ENCODE measurements at regions not wholly inside any gene's neighbourhood (a gene's known extent, or its start where the extent isn't known, plus 50 kb on each side); places are given as distances from the start of the nearest gene placed in this dataset.

GRCh38 chr3:72548981-72549380, 299.3 kb downstream of the SHQ1 start:
- H3K9ac ChIP-seq (ENCODE audit: insufficient read depth in 1 of 2, low read length in 2 of 2) = no peak overlapping the region

GRCh38 chr3:72548461-72548860, 299.8 kb downstream of the SHQ1 start:
- Histone ChIP-seq H3K4me3 (no peak overlapping the region), H3K27ac (ENCODE audit: low read depth in 1 of 2, low read length in 1 of 2) (no peak overlapping the region), H3K9me3 (ENCODE audit: control insufficient read depth in 4 of 4, insufficient read depth in 3 of 4, low read length in 3 of 4) (no peaks in the 10 kb centered on the region), H3K27me3 (ENCODE audit: control insufficient read depth in 3 of 3, insufficient read depth in 3 of 3, low read length in 2 of 3) (no peaks in the 10 kb centered on the region), H3K9ac (ENCODE audit: insufficient read depth in 1 of 2, low read length in 2 of 2) (no peak overlapping the region), H3K4me1 (ENCODE audit: control insufficient read depth in 5 of 5, insufficient read depth in 5 of 5, low read length in 5 of 5) (no peaks in the 10 kb centered on the region), H3K36me3 (ENCODE audit: control insufficient read depth in 4 of 4, insufficient read depth in 4 of 4, low read length in 4 of 4) (no peaks in the 10 kb centered on the region)
- ATAC-seq (ENCODE audit: insufficient read depth, low FRiP score) = no peak
- DNase-seq = no peak
- 0 to 3% methylated on average over 1 of the region's 1 CpG for WGBS, 2 donors
- TF ChIP-seq CTCF (IDR thresholded peaks at IDR 0.05; ENCODE audit: control extremely low read depth, extremely low read depth) = no peak

More at GRCh38 chr3:72548981-72549380, 299.3 kb downstream of the SHQ1 start:
- H3K36me3 ChIP-seq (ENCODE audit: control insufficient read depth in 4 of 4, insufficient read depth in 4 of 4, low read length in 4 of 4) = no peaks in the 10 kb centered on the region
- TF ChIP-seq CTCF (IDR thresholded peaks at IDR 0.05; ENCODE audit: control extremely low read depth, extremely low read depth) = no peak
- no peak for DNase-seq
- no peaks in the 10 kb centered on the region for H3K9me3 ChIP-seq (ENCODE audit: control insufficient read depth in 4 of 4, insufficient read depth in 3 of 4, low read length in 3 of 4)
- H3K4me1 ChIP-seq (ENCODE audit: control insufficient read depth in 5 of 5, insufficient read depth in 5 of 5, low read length in 5 of 5) = no peaks in the 10 kb centered on the region
- no peak overlapping the region for H3K4me3 ChIP-seq
- no peak overlapping the region for H3K27ac ChIP-seq (ENCODE audit: low read depth in 1 of 2, low read length in 1 of 2)
- WGBS, 2 donors = 55 to 67% methylated on average over 4 of the region's 4 CpGs
- ATAC-seq (ENCODE audit: insufficient read depth, low FRiP score) = no peak
- H3K27me3 ChIP-seq (ENCODE audit: control insufficient read depth in 3 of 3, insufficient read depth in 3 of 3, low read length in 2 of 3) = no peaks in the 10 kb centered on the region

- Histone ChIP-seq H3K9ac (ENCODE audit: insufficient read depth in 1 of 2, low read length in 2 of 2) (no peak overlapping the region), H3K27ac (ENCODE audit: low read depth in 1 of 2, low read length in 1 of 2) (no peak overlapping the region), H3K4me1 (ENCODE audit: control insufficient read depth in 5 of 5, insufficient read depth in 5 of 5, low read length in 5 of 5) (no peaks in the 10 kb centered on the region), H3K9me3 (ENCODE audit: control insufficient read depth in 4 of 4, insufficient read depth in 3 of 4, low read length in 3 of 4) (no peaks in the 10 kb centered on the region), H3K4me3 (no peak overlapping the region), H3K36me3 (ENCODE audit: control insufficient read depth in 4 of 4, insufficient read depth in 4 of 4, low read length in 4 of 4) (no peaks in the 10 kb centered on the region), H3K27me3 (ENCODE audit: control insufficient read depth in 3 of 3, insufficient read depth in 3 of 3, low read length in 2 of 3) (no peaks in the 10 kb centered on the region)
- WGBS, 2 donors = 88 to 91% methylated on average over 3 of the region's 3 CpGs
- ATAC-seq (ENCODE audit: insufficient read depth, low FRiP score) (no peak), DNase-seq (no peak)
- TF ChIP-seq CTCF (IDR thresholded peaks at IDR 0.05; ENCODE audit: control extremely low read depth, extremely low read depth) = no peak
These were observed 301.1 kb downstream of the SHQ1 start for GRCh38 chr3:72547183-72547582.

GRCh38 chr3:72544239-72544638, 304.0 kb downstream of the SHQ1 start:
- 86 to 90% methylated on average over 4 of the region's 4 CpGs for WGBS, 2 donors
- no peaks in the 10 kb centered on the region for H3K36me3 ChIP-seq (ENCODE audit: control insufficient read depth in 4 of 4, insufficient read depth in 4 of 4, low read length in 4 of 4)
- no peaks in the 10 kb centered on the region for H3K27me3 ChIP-seq (ENCODE audit: control insufficient read depth in 3 of 3, insufficient read depth in 3 of 3, low read length in 2 of 3)
- no peak for ATAC-seq (ENCODE audit: insufficient read depth, low FRiP score)
- no peak overlapping the region for H3K4me3 ChIP-seq
- no peak for DNase-seq
- no peaks in the 10 kb centered on the region for H3K4me1 ChIP-seq (ENCODE audit: control insufficient read depth in 5 of 5, insufficient read depth in 5 of 5, low read length in 5 of 5)
- no peak for TF ChIP-seq CTCF (IDR thresholded peaks at IDR 0.05; ENCODE audit: control extremely low read depth, extremely low read depth)
- H3K9me3 ChIP-seq (ENCODE audit: control insufficient read depth in 4 of 4, insufficient read depth in 3 of 4, low read length in 3 of 4) = peaks cover 0 to 5% (median 4%) of the 10 kb centered on the region in 4 donors
- no peak overlapping the region for H3K9ac ChIP-seq (ENCODE audit: insufficient read depth in 1 of 2, low read length in 2 of 2)
- no peak overlapping the region for H3K27ac ChIP-seq (ENCODE audit: low read depth in 1 of 2, low read length in 1 of 2)
